NCI-H2029 (cell line): ENCODE measurements at regions not wholly inside any gene's neighbourhood (a gene's known extent, or its start where the extent isn't known, plus 50 kb on each side); places are given as distances from the start of the nearest gene placed in this dataset.

Experiments
- DNase-seq: peaks from one replicate; lab custom pipeline; 2025; lab: John Stamatoyannopoulos, UW

DNA sequence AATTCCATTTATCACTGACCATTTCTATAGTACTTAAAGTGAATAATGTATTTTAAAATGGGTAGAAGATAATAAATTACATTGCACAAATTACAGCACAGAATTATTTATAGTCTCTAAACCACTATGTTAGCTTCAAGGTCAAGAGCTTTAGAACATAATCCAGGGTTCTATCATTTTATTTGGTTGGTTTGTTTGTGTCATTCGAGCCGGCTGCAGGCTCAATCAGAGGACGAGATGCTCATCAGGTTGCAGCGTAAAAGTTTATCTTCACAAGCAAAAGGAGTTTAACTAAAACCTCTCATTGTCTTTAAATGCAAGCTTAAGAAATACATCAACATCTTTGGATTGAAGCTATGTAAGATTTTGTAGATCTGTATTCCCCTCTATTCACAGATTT, 523.8 kb downstream of the EFNA5 start:
- no peak for DNase-seq

- no peak for DNase-seq
These were observed 535.3 kb downstream of the EFNA5 start for GRCh38 chr5:107135391-107135790.

DNA sequence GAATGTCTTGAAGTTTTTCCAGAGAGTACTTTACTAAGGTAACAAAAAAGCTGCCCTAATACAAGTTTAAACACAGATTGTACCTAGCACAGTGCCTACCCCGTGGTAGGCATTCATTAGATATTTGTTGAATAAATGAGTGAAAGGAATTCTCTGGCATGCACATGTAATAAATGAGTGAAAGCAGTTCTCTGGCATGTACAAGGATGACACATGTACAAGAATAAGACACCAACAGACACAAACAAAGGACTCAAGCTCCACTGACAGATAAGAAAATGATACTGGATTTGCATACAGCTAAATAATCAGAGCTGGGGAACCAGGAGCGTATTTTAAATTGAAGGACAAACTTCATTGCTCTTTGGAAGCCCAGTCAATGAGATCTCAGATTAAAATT, 535.8 kb downstream of the EFNA5 start:
- no peak for DNase-seq

DNA sequence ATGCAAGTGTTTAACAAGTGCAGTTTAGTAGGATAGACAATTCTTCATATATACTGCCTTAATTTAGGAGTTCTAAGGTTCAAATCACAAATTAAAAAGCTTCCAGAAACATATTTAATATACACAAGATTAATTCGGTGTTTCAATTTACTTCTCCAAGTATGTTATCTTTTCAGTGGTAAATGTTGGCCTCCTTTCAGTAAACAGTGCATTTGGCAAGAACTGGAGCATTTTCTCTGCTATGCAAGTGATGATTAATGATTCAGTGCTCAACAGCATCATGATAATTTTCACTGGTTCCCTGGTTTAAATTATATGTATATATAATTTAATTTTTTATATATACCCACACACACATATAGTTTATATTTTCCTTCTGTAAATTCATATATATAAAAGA, 541.7 kb downstream of the EFNA5 start:
- DNase-seq: no peak

DNA sequence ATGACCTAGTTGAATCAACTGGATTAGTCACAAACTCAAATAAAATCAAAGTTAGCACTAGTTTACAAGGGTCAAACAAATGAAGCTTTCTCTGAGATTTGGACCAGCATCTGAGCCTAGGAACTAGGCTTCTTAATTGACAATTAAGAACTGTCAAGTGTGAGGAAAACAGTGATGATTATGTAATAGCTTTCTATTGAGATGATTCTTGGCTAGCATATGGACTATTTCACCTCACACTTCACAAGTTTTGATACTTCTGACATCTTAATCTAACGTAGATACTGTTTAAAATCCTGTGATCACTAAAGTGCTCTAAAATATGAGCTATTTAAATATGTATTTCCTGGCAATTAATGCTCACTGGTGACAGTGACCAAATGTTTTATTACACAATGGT, 542.9 kb downstream of the EFNA5 start:
- no peak for DNase-seq

DNA sequence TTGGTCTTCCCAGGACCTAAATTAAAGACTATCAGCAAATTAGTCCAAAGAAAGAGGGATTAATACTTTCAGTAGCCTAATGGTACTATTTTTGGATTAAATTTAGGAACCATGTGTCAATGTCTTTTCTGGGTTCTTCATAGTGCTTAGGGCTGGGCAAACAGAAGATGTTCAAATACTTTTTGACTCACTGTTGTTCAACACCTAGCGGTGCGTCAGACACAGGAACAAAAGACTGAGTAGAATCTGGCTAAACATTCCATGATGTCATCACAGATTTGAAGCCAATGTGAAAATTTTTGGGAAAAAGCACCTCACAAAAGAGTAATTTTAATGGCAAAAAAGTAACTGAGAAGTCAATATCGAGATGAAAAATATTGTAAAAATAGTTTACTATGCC, 544.4 kb downstream of the EFNA5 start:
- no peak for DNase-seq

GRCh38 chr5:107124376-107124775, 546.4 kb downstream of the EFNA5 start:
- DNase-seq: no peak

DNA sequence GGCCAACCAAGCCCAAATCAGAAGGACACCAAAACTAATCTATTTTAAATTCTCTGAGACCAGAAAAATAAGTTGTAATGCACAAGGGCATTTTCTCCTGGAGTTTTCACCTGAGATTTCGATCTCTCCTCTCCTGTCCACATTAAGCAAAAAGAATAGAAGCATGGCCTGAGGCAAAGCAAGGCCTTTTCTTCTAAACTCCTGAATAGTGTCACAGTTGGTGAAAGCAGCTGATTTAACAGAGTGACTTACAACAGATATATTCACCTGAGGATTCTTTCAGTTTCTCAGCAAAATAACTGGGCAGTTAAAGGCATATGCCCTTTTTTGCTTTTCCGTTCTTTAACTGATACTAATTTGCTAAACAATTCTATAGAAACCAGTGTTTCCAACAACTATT, 547.7 kb downstream of the EFNA5 start:
- no peak for DNase-seq

- DNase-seq: no peak
These were observed 548.8 kb downstream of the EFNA5 start for GRCh38 chr5:107121793-107122519.

GRCh38 chr5:107119656-107120055, 551.1 kb downstream of the EFNA5 start:
- no peak for DNase-seq

DNA sequence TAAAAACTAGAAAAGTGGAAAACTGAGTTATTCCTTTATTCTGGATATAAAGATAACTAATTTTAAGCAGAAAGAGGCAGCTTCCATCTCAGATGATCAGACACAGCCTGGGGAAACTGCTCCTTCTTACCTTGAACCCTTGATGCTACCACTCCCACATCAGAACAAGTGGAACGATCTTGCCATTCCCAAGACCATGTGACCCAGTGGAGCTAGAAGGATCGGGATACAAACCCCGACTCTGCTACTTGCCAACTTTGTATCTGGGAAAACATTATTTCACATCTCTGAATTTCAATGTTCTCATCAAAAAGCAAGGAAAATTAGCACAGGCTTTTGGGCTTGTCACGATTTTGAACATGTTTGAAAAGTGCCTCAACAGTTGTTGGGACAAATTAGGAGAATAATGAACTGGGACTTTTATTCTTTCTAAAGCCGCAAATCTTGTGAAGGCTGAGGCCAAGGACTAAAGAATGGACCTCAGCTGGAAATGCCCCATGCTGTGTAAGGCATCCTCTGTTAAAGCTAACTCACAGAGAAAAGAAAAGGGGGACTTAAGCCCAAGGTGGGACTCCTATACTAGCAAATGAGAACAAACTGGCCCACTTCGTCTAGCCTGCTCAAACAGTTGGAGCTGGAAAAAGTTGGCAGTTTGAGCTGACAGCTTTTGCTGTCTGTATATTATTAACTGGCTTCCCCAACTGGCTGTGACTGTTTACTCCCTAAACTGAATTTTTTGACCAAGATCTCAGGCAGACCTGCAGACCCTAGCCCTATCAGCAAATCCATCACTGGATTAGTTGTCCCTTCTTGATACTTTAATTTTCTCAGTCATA, 552.3 kb downstream of the EFNA5 start:
- DNase-seq: no peak

DNA sequence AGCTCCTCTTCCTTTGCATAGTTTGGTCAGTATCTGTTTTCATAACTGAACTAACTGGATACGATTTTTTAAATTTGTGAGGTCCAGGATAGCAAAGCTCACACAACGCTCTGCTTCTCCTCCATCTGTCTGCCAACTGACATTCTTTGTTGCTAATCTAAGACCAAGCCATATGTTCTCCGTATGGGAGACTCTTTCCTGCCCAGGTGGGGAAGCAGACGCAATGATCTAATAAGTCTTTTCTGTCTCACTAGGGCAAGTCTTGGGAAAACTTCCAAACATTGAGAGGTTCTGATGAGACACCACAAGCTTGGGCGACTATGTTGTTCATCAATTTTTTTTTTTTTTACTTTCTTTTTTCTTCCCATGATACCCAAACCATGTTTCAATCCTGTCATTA, 558.5 kb downstream of the EFNA5 start:
- no peak for DNase-seq

GRCh38 chr5:107104040-107104995, 566.4 kb downstream of the EFNA5 start:
- no peak for DNase-seq

- DNase-seq: no peak
These were observed 567.2 kb downstream of the EFNA5 start for GRCh38 chr5:107103522-107103921.

GRCh38 chr5:107100121-107100520, 570.6 kb downstream of the EFNA5 start:
- no peak for DNase-seq

GRCh38 chr5:107099506-107099905, 571.2 kb downstream of the EFNA5 start:
- no peak for DNase-seq

- DNase-seq: no peak
These were observed 578.0 kb downstream of the EFNA5 start for GRCh38 chr5:107092695-107093094.

- DNase-seq: no peak
These were observed 580.2 kb downstream of the EFNA5 start for GRCh38 chr5:107090506-107090905.

DNA sequence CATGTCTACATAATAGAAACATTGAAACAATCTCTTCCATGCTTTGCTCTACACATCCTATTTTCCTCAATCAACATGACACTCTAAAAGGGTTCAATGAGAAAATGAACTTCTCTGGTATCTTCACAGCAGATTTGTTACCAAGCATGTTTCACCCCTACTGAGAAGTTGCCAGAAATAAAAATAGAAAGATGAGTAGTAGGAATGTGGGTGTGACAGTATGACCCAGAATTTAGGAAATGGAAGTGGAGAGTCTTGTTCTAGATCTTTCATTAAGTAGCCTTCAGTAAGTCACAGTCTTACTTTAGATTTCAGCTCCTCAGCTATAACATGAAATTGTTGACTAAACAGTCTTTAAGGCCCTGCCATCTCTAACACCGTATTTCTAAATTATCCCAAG, 581.8 kb downstream of the EFNA5 start:
- no peak for DNase-seq

DNA sequence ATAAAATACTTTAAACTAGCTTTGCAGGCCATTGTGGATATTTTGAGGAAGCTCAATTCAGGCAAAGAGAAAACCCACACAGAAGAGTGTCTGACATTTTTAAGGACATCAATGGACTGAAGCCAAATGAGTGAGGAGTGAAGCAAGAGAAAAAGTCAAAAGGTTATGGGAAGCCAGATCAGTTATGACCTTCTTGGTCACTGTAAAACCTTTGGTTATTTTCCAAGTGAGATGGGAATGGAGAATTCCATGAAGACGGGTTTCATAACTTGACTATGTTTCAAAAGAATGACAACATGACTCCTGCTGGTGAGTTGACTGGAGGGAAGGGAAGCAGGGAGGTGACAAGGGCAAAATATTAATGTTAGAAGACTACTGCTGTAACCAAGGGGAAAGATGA, 585.2 kb downstream of the EFNA5 start:
- no peak for DNase-seq

DNA sequence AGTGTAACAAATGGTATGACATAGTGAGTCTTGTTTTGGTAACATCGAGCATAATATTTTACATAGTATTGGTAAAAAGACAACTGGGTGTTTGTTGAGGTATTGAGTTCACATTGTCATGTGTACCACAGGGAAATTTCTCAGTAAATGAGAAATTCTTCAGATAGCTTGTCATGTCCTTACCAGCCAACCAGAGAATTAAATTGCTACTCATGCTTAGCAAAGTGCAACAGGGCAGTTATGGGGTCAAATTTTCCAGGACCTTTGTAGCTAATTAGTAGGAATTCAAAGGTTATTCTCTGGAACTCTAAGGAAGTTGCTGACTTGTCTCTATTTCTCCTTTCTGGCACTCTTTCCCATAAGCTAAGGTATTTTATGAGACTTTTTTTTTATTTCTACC, 595.7 kb downstream of the EFNA5 start:
- no peak for DNase-seq

GRCh38 chr5:107072967-107073366, 597.8 kb downstream of the EFNA5 start:
- no peak for DNase-seq
